Activated CD8-positive, alpha-beta T cell treated with anti-CD3 and anti-CD28 coated beads, Interleukin-2, amount 10 ng/mL, durations not matched to agents 7 days and 5 days (primary cell): ENCODE measurements at regions not wholly inside any gene's neighbourhood (a gene's known extent, or its start where the extent isn't known, plus 50 kb on each side); places are given as distances from the start of the nearest gene placed in this dataset.

Experiments
- ATAC-seq: fragments of 150-1000 bp; cut with Tn5 transposase; one replicate; pipeline ENCODE4 v1.10.0; 2021; ENCODE audit warnings: moderate library complexity
- CTCF ChIA-PET: fragments of 350-600 bp; sonication (Branson Sonifier 250); formaldehyde crosslinking; loops from one replicate; lab custom pipeline; 2021; ENCODE audit warnings: antibody characterized with exemption; lab: Charles Lee
- POLR2A ChIA-PET: fragments of 350-600 bp; sonication (Branson Sonifier 250); formaldehyde crosslinking; loops from one replicate; lab custom pipeline; 2021; ENCODE audit warnings: antibody characterized with exemption; lab: Charles Lee
- DNase-seq: peaks from one replicate; pipeline ENCODE4 v3.0.0-alpha.2; 2020
- H3K27ac Mint-ChIP-seq: one replicate; pipeline ENCODE4 v1.8.0; 2021; ENCODE audit warnings: mild to moderate bottlenecking, mixed read lengths
- H3K27me3 Mint-ChIP-seq: one replicate; pipeline ENCODE4 v1.8.0; 2021; ENCODE audit warnings: low read depth, mixed read lengths
- H3K36me3 Mint-ChIP-seq: one replicate; pipeline ENCODE4 v1.8.0; 2021; ENCODE audit warnings: low read depth, mixed read lengths
- H3K4me1 Mint-ChIP-seq: one replicate; pipeline ENCODE4 v1.8.0; 2021; ENCODE audit warnings: low read depth, mixed read lengths
- H3K4me3 Mint-ChIP-seq: one replicate; pipeline ENCODE4 v1.8.0; 2021; ENCODE audit warnings: mild to moderate bottlenecking, mixed read lengths
- H3K9me3 Mint-ChIP-seq: one replicate; pipeline ENCODE4 v1.8.0; 2022; ENCODE audit warnings: mixed read lengths; ENCODE audit not compliant: insufficient read depth

- CTCF ChIA-PET: no interaction called here
Measured at GRCh38 chr1:221636096-221636495, 105.8 kb downstream of the DUSP10 start.

GRCh38 chr1:221636967-221637366, 104.9 kb downstream of the DUSP10 start:
- Mint-ChIP-seq H3K27ac (no peak overlapping the region), H3K36me3 (no peaks in the 10 kb centered on the region), H3K4me1 (peaks cover 3% of the 10 kb centered on the region), H3K27me3 (no peaks in the 10 kb centered on the region), H3K4me3 (no peak overlapping the region), H3K9me3 (no peaks in the 10 kb centered on the region)
- ChIA-PET POLR2A (no interaction called here), CTCF (no interaction called here)
- ATAC-seq: no peak
- DNase-seq: no peak

More at GRCh38 chr1:221636096-221636495, 105.8 kb downstream of the DUSP10 start:
- POLR2A ChIA-PET: no interaction called here
- H3K4me1 Mint-ChIP-seq: peaks cover 7% of the 10 kb centered on the region
- ATAC-seq (no peak), DNase-seq (no peak)
- H3K27me3 Mint-ChIP-seq: no peaks in the 10 kb centered on the region
- no peak overlapping the region for H3K4me3 Mint-ChIP-seq
- H3K9me3 Mint-ChIP-seq: no peaks in the 10 kb centered on the region
- H3K27ac Mint-ChIP-seq: no peak overlapping the region
- no peaks in the 10 kb centered on the region for H3K36me3 Mint-ChIP-seq

GRCh38 chr1:221637641-221638041, 104.2 kb downstream of the DUSP10 start:
- Mint-ChIP-seq H3K4me3 (no peak overlapping the region), H3K9me3 (no peaks in the 10 kb centered on the region), H3K27ac (no peak overlapping the region), H3K36me3 (no peaks in the 10 kb centered on the region), H3K27me3 (no peaks in the 10 kb centered on the region), H3K4me1 (no peaks in the 10 kb centered on the region)
- DNase-seq (no peak), ATAC-seq (no peak)
- ChIA-PET CTCF (no interaction called here), POLR2A (no interaction called here)

- H3K27me3 Mint-ChIP-seq: no peaks in the 10 kb centered on the region
- CTCF ChIA-PET: no interaction called here
- H3K4me3 Mint-ChIP-seq: no peak overlapping the region
- H3K27ac Mint-ChIP-seq: no peak overlapping the region
- no peaks in the 10 kb centered on the region for H3K36me3 Mint-ChIP-seq
- H3K4me1 Mint-ChIP-seq: no peaks in the 10 kb centered on the region
- no peak for ATAC-seq
- DNase-seq: no peak
- POLR2A ChIA-PET: no interaction called here
- no peaks in the 10 kb centered on the region for H3K9me3 Mint-ChIP-seq
Measured at GRCh38 chr1:221638595-221638994, 103.3 kb downstream of the DUSP10 start.

- H3K27ac Mint-ChIP-seq: no peak overlapping the region
- no peak overlapping the region for H3K4me3 Mint-ChIP-seq
- H3K27me3 Mint-ChIP-seq: no peaks in the 10 kb centered on the region
- ChIA-PET POLR2A (no interaction called here), CTCF (interaction anchor here (1.4 kb wide), 1 partner anchor 147 kb away, joined by 4 read pairs; no protein-coding TSS in a partner anchor)
- H3K9me3 Mint-ChIP-seq: no peaks in the 10 kb centered on the region
- H3K4me1 Mint-ChIP-seq: no peaks in the 10 kb centered on the region
- DNase-seq (no peak), ATAC-seq (no peak)
- no peaks in the 10 kb centered on the region for H3K36me3 Mint-ChIP-seq
Measured at GRCh38 chr1:221641811-221642210, 100.1 kb downstream of the DUSP10 start.

GRCh38 chr1:221643404-221644144, 98.3 kb downstream of the DUSP10 start:
- Mint-ChIP-seq H3K4me3 (no peak overlapping the region), H3K27me3 (no peaks in the 10 kb centered on the region), H3K9me3 (no peaks in the 10 kb centered on the region), H3K4me1 (no peaks in the 10 kb centered on the region), H3K36me3 (no peaks in the 10 kb centered on the region), H3K27ac (no peak overlapping the region)
- ChIA-PET POLR2A (no interaction called here), CTCF (no interaction called here)
- no peak for ATAC-seq
- no peak for DNase-seq

- no peaks in the 10 kb centered on the region for H3K9me3 Mint-ChIP-seq
- H3K27me3 Mint-ChIP-seq: no peaks in the 10 kb centered on the region
- CTCF ChIA-PET: interaction anchor here (1.1 kb wide), 1 partner anchor 1480 kb away, joined by 3 read pairs; no protein-coding TSS in a partner anchor
Measured at GRCh38 chr1:221644145-221644448, 97.8 kb downstream of the DUSP10 start.

GRCh38 chr1:221644663-221645258, 97.1 kb downstream of the DUSP10 start:
- no peak overlapping the region for H3K4me3 Mint-ChIP-seq
- no peak for ATAC-seq
- ChIA-PET CTCF (interaction anchor here (1.1 kb wide), 1 partner anchor 1479 kb away, joined by 3 read pairs; no protein-coding TSS in a partner anchor), POLR2A (no interaction called here)
- no peak for DNase-seq
- no peaks in the 10 kb centered on the region for H3K9me3 Mint-ChIP-seq
- no peaks in the 10 kb centered on the region for H3K36me3 Mint-ChIP-seq
- H3K27ac Mint-ChIP-seq: no peak overlapping the region
- H3K27me3 Mint-ChIP-seq: no peaks in the 10 kb centered on the region
- H3K4me1 Mint-ChIP-seq: no peaks in the 10 kb centered on the region

More at GRCh38 chr1:221644145-221644448, 97.8 kb downstream of the DUSP10 start:
- Mint-ChIP-seq H3K4me1 (no peaks in the 10 kb centered on the region), H3K27ac (no peak overlapping the region), H3K36me3 (no peaks in the 10 kb centered on the region), H3K4me3 (no peak overlapping the region)
- ATAC-seq (no peak), DNase-seq (no peak)
- POLR2A ChIA-PET: no interaction called here

GRCh38 chr1:221648201-221648600, 93.7 kb downstream of the DUSP10 start:
- Mint-ChIP-seq H3K9me3 (no peaks in the 10 kb centered on the region), H3K27ac (no peak overlapping the region), H3K36me3 (no peaks in the 10 kb centered on the region), H3K4me3 (no peak overlapping the region), H3K27me3 (no peaks in the 10 kb centered on the region), H3K4me1 (no peaks in the 10 kb centered on the region)
- DNase-seq (no peak), ATAC-seq (no peak)
- CTCF ChIA-PET: no interaction called here
- POLR2A ChIA-PET: no interaction called here
